OCI-LY1 (cell line): ENCODE measurements at regions not wholly inside any gene's neighbourhood (a gene's known extent, or its start where the extent isn't known, plus 50 kb on each side); places are given as distances from the start of the nearest gene placed in this dataset.

Experiments used
- H2AFZ ChIP-seq: fragments of 200-600 bp; sonication (generic), shearing (Covaris generic); 2 replicates; pipeline ENCODE4 v1.6.0; 2014; ENCODE audit warnings: antibody characterized with exemption, mild to moderate bottlenecking, low read length
- H3F3A ChIP-seq: fragments of 200-600 bp; sonication (generic), shearing (Covaris generic); 2 replicates; pipeline ENCODE4 v1.6.0; 2014; ENCODE audit warnings: mild to moderate bottlenecking, antibody characterized with exemption, low read length, moderate library complexity; ENCODE audit not compliant: insufficient read depth
- H3K27ac ChIP-seq: fragments of 200-600 bp; sonication (generic); 2 replicates; pipeline ENCODE4 v1.5.1; 2014; ENCODE audit warnings: low read length, mixed run types, mild to moderate bottlenecking, low read depth; ENCODE audit not compliant: poor library complexity, severe bottlenecking
- H3K27me3 ChIP-seq: fragments of 200-600 bp; sonication (generic); 2 replicates; pipeline ENCODE4 v1.6.0; 2014; ENCODE audit warnings: antibody characterized with exemption, mild to moderate bottlenecking, low read length, moderate library complexity; ENCODE audit not compliant: insufficient read depth
- H3K36me3 ChIP-seq: fragments of 200-600 bp; sonication (generic); 2 replicates; pipeline ENCODE4 v1.6.1; 2014; ENCODE audit warnings: mild to moderate bottlenecking, antibody characterized with exemption, low read length, moderate library complexity, mixed read lengths; ENCODE audit not compliant: insufficient read depth
- H3K4me1 ChIP-seq: fragments of 200-600 bp; sonication (generic); 2 replicates; pipeline ENCODE4 v1.5.1; 2014; ENCODE audit warnings: mild to moderate bottlenecking, low read length, moderate library complexity; ENCODE audit not compliant: insufficient read depth, severe bottlenecking
- H3K4me2 ChIP-seq: fragments of 200-600 bp; sonication (generic), shearing (Covaris generic); 2 replicates; pipeline ENCODE4 v1.6.1; 2014; ENCODE audit warnings: low read length
- H3K4me3 ChIP-seq: fragments of 200-600 bp; sonication (generic); 2 replicates; pipeline ENCODE4 v1.5.1; 2014; ENCODE audit warnings: low read length, low read depth, mild to moderate bottlenecking, mixed read lengths; ENCODE audit not compliant: poor library complexity, severe bottlenecking
- H3K79me2 ChIP-seq: fragments of 200-600 bp; shearing (Covaris generic); 2 replicates; pipeline ENCODE4 v1.6.1; 2016; ENCODE audit warnings: mixed run types, low read length, mixed read lengths; ENCODE audit not compliant: insufficient read depth
- H3K9ac ChIP-seq: fragments of 200-600 bp; sonication (generic), shearing (Covaris generic); 2 replicates; pipeline ENCODE4 v1.6.1; 2014; ENCODE audit warnings: mild to moderate bottlenecking, low read length, mixed read lengths
- H3K9me2 ChIP-seq: fragments of 200-600 bp; sonication (generic), shearing (Covaris generic); 2 replicates; pipeline ENCODE4 v1.6.1; 2014; ENCODE audit warnings: low read depth, mild to moderate bottlenecking, low read length, mixed read lengths
- H3K9me3 ChIP-seq: fragments of 200-600 bp; shearing (Covaris generic); 2 replicates; pipeline ENCODE4 v1.6.1; 2014; ENCODE audit warnings: low read length, mixed read lengths
- H4K20me1 ChIP-seq: fragments of 200-600 bp; sonication (generic), shearing (Covaris generic); 2 replicates; pipeline ENCODE4 v1.6.0; 2016; ENCODE audit warnings: mild to moderate bottlenecking, low read length; ENCODE audit not compliant: insufficient read depth
- EZH2 ChIP-seq: fragments of 200-600 bp; sonication (generic), shearing (Covaris generic); IDR thresholded peaks from 2 replicates; pipeline ENCODE4 v1.8.0; 2017; ENCODE audit warnings: borderline replicate concordance, mixed run types, mild to moderate bottlenecking, antibody characterized with exemption, low read length, moderate library complexity, mixed read lengths
- TF ChIP-seq, protein P1 (sequence below): fragments of 200-600 bp; sonication (generic), shearing (Covaris generic); IDR thresholded peaks from 2 replicates; pipeline ENCODE4 v1.5.1; 2017; ENCODE audit warnings: mild to moderate bottlenecking, antibody characterized with exemption, low read length, moderate library complexity, mixed read lengths

DNA sequence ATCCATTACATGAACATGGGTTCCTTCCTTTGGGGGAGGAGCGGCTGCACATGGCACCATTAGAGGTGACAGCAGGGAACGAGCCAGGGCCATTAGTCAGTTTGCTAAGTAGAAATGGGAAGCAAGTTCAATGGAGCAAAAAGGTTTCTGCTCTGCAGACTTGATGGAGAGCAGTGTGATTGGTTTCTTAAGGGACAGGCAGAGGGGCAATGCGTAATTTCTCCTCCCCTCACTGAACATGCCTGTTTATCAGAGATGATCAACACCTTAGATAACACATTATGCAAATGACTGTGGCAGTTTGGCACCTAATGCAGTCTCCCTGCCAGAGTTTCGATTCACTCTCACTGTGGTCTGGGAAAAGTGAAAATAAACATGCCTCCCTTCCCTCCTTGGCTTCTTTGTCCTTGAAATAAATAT, 414.5 kb downstream of the STK39 start:
- Histone ChIP-seq H4K20me1 (no peaks in the 10 kb centered on the region), H3K27me3 (no peaks in the 10 kb centered on the region), H3K4me1 (no peaks in the 10 kb centered on the region), H3K4me2 (no peak overlapping the region), H3K27ac (no peak overlapping the region), H3K9ac (no peak overlapping the region), H3K9me3 (no peaks in the 10 kb centered on the region), H3K9me2 (no peaks in the 10 kb centered on the region), H3K79me2 (no peaks in the 10 kb centered on the region), H3F3A (no peaks in the 10 kb centered on the region), H3K36me3 (no peaks in the 10 kb centered on the region), H3K4me3 (no peak overlapping the region), H2AFZ (no peak overlapping the region)
- TF ChIP-seq, protein P1, sequence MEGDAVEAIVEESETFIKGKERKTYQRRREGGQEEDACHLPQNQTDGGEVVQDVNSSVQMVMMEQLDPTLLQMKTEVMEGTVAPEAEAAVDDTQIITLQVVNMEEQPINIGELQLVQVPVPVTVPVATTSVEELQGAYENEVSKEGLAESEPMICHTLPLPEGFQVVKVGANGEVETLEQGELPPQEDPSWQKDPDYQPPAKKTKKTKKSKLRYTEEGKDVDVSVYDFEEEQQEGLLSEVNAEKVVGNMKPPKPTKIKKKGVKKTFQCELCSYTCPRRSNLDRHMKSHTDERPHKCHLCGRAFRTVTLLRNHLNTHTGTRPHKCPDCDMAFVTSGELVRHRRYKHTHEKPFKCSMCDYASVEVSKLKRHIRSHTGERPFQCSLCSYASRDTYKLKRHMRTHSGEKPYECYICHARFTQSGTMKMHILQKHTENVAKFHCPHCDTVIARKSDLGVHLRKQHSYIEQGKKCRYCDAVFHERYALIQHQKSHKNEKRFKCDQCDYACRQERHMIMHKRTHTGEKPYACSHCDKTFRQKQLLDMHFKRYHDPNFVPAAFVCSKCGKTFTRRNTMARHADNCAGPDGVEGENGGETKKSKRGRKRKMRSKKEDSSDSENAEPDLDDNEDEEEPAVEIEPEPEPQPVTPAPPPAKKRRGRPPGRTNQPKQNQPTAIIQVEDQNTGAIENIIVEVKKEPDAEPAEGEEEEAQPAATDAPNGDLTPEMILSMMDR, result no peak
- TF ChIP-seq EZH2, result no peak

DNA sequence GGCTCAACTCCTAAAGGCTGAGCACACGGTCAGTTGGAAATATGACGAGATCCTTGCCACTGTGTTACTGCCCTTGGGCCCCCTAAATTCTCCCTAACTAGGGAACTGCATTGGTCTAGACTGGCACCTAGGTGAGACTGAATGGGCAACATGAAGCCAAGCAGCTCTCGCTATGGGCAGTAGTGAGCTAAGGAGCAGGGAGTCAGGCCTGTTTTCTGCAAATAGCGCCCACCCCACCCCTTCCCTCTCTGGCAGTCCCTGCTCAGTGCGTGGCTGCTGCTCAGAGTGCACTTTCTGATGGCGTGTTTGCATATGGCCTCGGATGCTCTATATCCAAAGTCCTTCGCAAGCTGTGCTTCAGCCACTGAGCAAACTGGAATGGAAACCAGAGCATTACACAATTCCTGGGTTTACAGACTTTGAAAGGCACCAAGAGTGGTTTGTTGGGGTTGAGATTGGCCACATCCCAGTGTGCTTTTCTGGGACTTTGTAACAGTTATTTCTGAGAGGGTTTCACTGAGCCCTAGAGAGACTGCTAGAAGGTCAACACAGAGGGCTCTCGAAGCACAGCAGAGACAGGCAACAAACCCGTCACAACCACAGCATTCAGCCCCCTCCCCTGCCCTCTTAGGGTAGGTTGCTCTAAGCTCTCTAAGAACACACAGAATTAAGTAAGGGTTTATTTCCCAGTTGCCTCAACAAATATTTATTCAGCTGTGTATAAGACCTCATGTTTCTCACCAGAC, 419.9 kb downstream of the STK39 start:
- no peak overlapping the region for H3K9ac ChIP-seq
- H3K9me2 ChIP-seq, result no peaks in the 10 kb centered on the region
- H3K79me2 ChIP-seq, result no peaks in the 10 kb centered on the region
- no peaks in the 10 kb centered on the region for H3F3A ChIP-seq
- no peak overlapping the region for H3K27ac ChIP-seq
- H3K27me3 ChIP-seq, result no peaks in the 10 kb centered on the region
- H3K4me1 ChIP-seq, result no peaks in the 10 kb centered on the region
- no peak overlapping the region for H3K4me3 ChIP-seq
- H4K20me1 ChIP-seq, result no peaks in the 10 kb centered on the region
- H2AFZ ChIP-seq, result no peak overlapping the region
- no peaks in the 10 kb centered on the region for H3K36me3 ChIP-seq
- H3K9me3 ChIP-seq, result no peaks in the 10 kb centered on the region
- H3K4me2 ChIP-seq, result no peak overlapping the region
- TF ChIP-seq, protein P1, result no peak
- TF ChIP-seq EZH2, result no peak

GRCh38 chr2:167826906-167827305, 420.5 kb downstream of the STK39 start:
- Histone ChIP-seq H3K4me1 (no peaks in the 10 kb centered on the region), H3K9me3 (no peaks in the 10 kb centered on the region), H3K9ac (no peak overlapping the region), H3K79me2 (no peaks in the 10 kb centered on the region), H3K27me3 (no peaks in the 10 kb centered on the region), H3K4me2 (no peak overlapping the region), H3F3A (no peaks in the 10 kb centered on the region), H3K27ac (no peak overlapping the region), H4K20me1 (no peaks in the 10 kb centered on the region), H3K9me2 (no peaks in the 10 kb centered on the region), H3K36me3 (no peaks in the 10 kb centered on the region), H2AFZ (no peak overlapping the region), H3K4me3 (no peak overlapping the region)
- TF ChIP-seq, protein P1, result no peak
- no peak for TF ChIP-seq EZH2
